ENCODE measurements at regions not wholly inside any gene's neighbourhood (a gene's known extent, or its start where the extent isn't known, plus 50 kb on each side); places are given as distances from the start of the nearest gene placed in this dataset.

GRCh38 chr7:20913853-20914252 is 127.2 kb upstream of the SP8 start (continued):
- TF ChIP-seq CHD1 (IDR thresholded peaks at IDR 0.05; ENCODE audit: low read depth, low read length) (no peak), BACH1 (IDR thresholded peaks at IDR 0.05; ENCODE audit: borderline replicate concordance) (no peak), FOXK2 (IDR thresholded peaks at IDR 0.05) (no peak)

DNA sequence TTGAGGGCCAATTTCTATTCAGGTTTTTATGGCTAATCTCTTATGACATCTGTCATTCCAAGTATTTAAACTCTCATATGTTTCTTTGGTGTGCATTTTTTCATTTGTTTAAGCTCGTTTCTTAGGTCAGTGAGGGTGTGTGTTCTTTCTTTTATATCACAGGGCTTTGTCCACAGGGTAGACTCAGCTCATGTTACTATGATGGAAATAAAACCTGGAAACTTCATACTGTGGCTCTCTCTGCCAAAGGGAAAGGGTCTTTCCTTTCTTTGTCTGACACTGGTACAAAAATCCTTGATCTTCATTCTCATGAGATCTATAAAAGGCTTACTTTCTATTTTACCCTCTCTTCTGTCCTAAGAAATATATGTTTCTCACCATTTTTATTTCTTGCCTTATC is 129.6 kb upstream of the SP8 start:
- Histone ChIP-seq H3K27me3 (replicated peaks in 1 of 2; ENCODE audit: control insufficient read depth in 2 of 2, insufficient read depth in 2 of 2, low read length in 1 of 2) (no peaks in the 10 kb centered on the region; a peak in 1 of 4 replicates), H3K9me3 (replicated peaks; ENCODE audit: control insufficient read depth, insufficient read depth, low read length) (no peaks in the 10 kb centered on the region), H3K79me2 (ENCODE audit: control insufficient read depth, insufficient read depth, low read length) (no peaks in the 10 kb centered on the region), H4K20me1 (ENCODE audit: control insufficient read depth, insufficient read depth) (no peaks in the 10 kb centered on the region), H3K36me3 (ENCODE audit: control insufficient read depth in 2 of 2, insufficient read depth in 2 of 2, low read length in 1 of 2) (no peaks in the 10 kb centered on the region), H2AFZ (ENCODE audit: control insufficient read depth, low read depth, low read length) (no peak overlapping the region), H3K4me3 (no peak overlapping the region), H3K9ac (ENCODE audit: control insufficient read depth, insufficient read depth, low read length) (no peak overlapping the region), H3K27ac (ENCODE audit: control insufficient read depth, insufficient read depth) (no peak overlapping the region), H3K4me1 (ENCODE audit: control insufficient read depth, insufficient read depth, low read length) (no peaks in the 10 kb centered on the region), H3K4me2 (ENCODE audit: control insufficient read depth, insufficient read depth) (no peak overlapping the region)
- ChIA-PET CTCF (no interaction called here), SMC1A (ENCODE audit: uncharacterized antibody, unreplicated experiment) (no interaction called here), RAD21 (ENCODE audit: unreplicated experiment) (interaction anchor here (0.6 kb wide), 1 partner anchor 52 kb away, joined by 3 read pairs; no protein-coding TSS in a partner anchor), POLR2A (no interaction called here)
- DNase-seq (ENCODE audit: low read depth, low spot score) (no peak), FAIRE-seq (no peak), ATAC-seq (no peak)
- TF ChIP-seq ATF7 (IDR thresholded peaks at IDR 0.05; ENCODE audit: low read depth) (no peak), CHD4 (IDR thresholded peaks at IDR 0.05) (no peak), BHLHE40 (IDR thresholded peaks at IDR 0.05; ENCODE audit: borderline replicate concordance in 1 of 2, low read depth in 2 of 2, low read length in 1 of 2) (no peak), ZNF24 (IDR thresholded peaks at IDR 0.05) (no peak), NRF1 (conservative IDR thresholded peaks at IDR 0.05; ENCODE audit: low read depth, low read length) (no peak), KAT2A (conservative IDR thresholded peaks at IDR 0.05; ENCODE audit: control insufficient read depth, low read depth, low read length) (no peak), RUNX3 (IDR thresholded peaks at IDR 0.05; ENCODE audit: low read length) (no peak), ASH2L (IDR thresholded peaks at IDR 0.05; ENCODE audit: borderline replicate concordance, low read depth) (no peak)
- 0% methylated on average over 1 of the region's 1 CpG for WGBS (ENCODE audit: insufficient coverage, insufficient replicate concordance, low lambda C conversion rate, missing lambda C conversion rate)
- in situ Hi-C loops (cut with MboI) (no loop called here), intact Hi-C loops (cut with micrococcal nuclease; ENCODE audit: unreplicated experiment) (no loop called here)
- BruUV-seq (replicated peaks) = no TSS peak
